ENCODE measurements at regions not wholly inside any gene's neighbourhood (a gene's known extent, or its start where the extent isn't known, plus 50 kb on each side); places are given as distances from the start of the nearest gene placed in this dataset.

DNA sequence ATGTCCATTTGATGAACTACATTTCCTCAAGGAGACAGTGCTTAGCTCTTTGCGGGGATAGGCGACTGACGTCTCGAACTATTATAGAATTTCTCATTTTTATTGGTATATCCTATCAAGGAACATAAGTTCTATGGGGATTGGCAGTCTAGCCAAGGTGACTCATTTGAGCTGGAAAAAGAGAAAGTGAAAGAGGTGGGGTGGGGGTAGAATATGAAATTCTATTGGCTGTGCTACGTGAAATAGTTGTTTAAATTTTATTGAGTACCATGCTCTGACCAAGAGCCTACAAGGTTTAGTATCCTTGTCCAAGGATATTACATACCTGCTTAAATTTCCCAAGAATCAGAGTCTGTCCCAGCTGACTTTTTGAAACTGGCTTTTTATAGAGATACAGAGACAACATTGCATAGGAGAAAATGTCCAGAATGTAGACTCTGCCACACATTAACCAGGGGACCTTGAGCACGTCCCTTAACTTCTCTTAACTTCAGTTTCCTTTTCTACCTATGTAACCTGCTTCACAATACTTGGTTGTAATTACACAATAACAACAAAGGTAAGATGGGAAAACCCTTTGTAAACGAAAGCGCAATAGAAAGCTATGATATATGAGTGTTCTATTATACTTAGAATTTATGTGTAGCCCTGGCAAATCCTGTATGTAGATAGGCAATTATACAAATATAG, 226.4 kb upstream of the WWC1 start:
- Histone ChIP-seq H3K36me3 (ENCODE audit: control insufficient read depth, insufficient read depth, low read length) (no peaks in the 10 kb centered on the region), H3K4me3 (ENCODE audit: low read depth, low read length) (no peak overlapping the region), H3K27me3 (ENCODE audit: control insufficient read depth, insufficient read depth, low read length) (no peaks in the 10 kb centered on the region)
- no peak for DNase-seq (ENCODE audit: low read depth)
- TF ChIP-seq, protein P1, sequence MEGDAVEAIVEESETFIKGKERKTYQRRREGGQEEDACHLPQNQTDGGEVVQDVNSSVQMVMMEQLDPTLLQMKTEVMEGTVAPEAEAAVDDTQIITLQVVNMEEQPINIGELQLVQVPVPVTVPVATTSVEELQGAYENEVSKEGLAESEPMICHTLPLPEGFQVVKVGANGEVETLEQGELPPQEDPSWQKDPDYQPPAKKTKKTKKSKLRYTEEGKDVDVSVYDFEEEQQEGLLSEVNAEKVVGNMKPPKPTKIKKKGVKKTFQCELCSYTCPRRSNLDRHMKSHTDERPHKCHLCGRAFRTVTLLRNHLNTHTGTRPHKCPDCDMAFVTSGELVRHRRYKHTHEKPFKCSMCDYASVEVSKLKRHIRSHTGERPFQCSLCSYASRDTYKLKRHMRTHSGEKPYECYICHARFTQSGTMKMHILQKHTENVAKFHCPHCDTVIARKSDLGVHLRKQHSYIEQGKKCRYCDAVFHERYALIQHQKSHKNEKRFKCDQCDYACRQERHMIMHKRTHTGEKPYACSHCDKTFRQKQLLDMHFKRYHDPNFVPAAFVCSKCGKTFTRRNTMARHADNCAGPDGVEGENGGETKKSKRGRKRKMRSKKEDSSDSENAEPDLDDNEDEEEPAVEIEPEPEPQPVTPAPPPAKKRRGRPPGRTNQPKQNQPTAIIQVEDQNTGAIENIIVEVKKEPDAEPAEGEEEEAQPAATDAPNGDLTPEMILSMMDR (IDR thresholded peaks at IDR 0.05; ENCODE audit: insufficient read depth, low read length, poor library complexity, severe bottlenecking): no peak

DNA sequence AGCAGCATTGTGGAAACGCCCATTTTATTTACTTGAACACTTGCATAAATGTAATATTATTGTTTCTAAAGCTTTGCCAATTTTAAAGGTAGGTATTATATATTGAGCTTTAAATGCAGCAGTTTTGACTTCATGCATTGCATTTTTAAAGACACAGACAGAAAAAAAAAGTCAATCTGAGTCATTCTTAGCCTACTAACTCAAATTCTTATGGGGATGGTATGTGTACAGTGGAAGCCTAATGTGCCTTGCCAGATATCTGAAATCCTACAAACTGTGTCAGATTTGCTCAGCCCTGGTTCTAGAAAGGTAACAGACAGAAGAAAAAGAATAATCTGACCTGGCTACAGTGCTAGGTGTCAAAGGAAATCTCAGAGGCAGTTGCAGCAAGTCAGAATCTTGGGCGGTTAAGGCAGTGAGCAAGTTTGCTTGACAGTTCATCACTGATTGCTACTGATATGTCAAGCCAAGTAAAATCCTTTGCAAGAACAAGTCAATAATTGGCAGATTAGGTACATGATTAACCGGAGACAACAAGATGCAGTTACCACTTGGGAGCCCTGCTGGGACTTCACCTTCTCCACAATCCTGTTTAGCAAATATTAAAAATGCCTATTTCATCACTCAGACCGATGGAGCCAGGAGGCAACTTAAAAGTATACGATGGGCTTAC, 224.8 kb upstream of the WWC1 start:
- Histone ChIP-seq H3K36me3 (ENCODE audit: control insufficient read depth, insufficient read depth, low read length) (no peaks in the 10 kb centered on the region), H3K4me3 (ENCODE audit: low read depth, low read length) (no peak overlapping the region), H3K27me3 (ENCODE audit: control insufficient read depth, insufficient read depth, low read length) (no peaks in the 10 kb centered on the region)
- no peak for DNase-seq (ENCODE audit: low read depth)
- TF ChIP-seq, protein P1 (IDR thresholded peaks at IDR 0.05; ENCODE audit: insufficient read depth, low read length, poor library complexity, severe bottlenecking): no peak

DNA sequence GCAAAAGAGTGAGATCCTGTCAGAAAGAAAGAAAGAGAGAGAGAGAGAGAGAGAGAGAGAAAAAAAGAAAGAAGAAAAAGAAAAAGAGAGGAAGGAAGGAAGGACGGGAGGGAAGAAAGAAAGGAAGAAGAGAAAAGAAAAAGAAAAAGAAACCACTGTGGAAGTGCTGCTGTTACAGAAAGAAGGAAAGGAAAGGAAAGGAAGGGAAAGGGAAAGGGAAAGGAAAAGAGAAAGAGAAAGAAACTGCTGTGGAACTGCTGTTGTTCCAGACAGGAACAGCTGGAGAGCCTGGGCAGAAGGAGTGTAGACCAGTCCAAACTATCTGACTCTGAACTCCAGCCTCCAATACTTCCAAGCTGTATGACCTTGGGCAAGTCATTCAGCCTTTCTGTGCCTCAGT, 220.7 kb upstream of the WWC1 start:
- DNase-seq (ENCODE audit: low read depth): no peak
- H3K27me3 ChIP-seq (ENCODE audit: control insufficient read depth, insufficient read depth, low read length): no peaks in the 10 kb centered on the region
- H3K36me3 ChIP-seq (ENCODE audit: control insufficient read depth, insufficient read depth, low read length): no peaks in the 10 kb centered on the region
- TF ChIP-seq, protein P1 (IDR thresholded peaks at IDR 0.05; ENCODE audit: insufficient read depth, low read length, poor library complexity, severe bottlenecking): no peak
- H3K4me3 ChIP-seq (ENCODE audit: low read depth, low read length): no peak overlapping the region

DNA sequence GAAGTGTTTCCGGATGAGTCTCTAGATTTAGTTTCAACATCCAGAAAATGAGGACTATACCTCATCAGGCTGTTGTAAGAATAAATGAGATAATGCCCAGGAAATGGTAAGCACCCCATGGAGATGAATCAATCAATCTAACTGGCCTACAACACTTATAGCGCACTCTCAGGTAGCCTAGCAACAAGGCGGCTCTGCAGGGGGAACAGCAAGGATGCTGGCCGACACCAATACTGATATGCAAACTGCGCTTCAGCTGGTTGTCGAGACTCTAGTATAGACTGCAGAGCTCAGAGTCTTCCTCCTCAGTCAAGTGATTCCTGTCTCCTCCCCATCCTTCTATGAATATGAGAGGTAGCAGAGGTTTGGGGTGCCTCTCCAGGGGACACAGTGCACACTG, 218.8 kb upstream of the WWC1 start:
- no peak for DNase-seq (ENCODE audit: low read depth)
- Histone ChIP-seq H3K36me3 (ENCODE audit: control insufficient read depth, insufficient read depth, low read length) (no peaks in the 10 kb centered on the region), H3K4me3 (ENCODE audit: low read depth, low read length) (no peak overlapping the region), H3K27me3 (ENCODE audit: control insufficient read depth, insufficient read depth, low read length) (no peaks in the 10 kb centered on the region)
- TF ChIP-seq, protein P1 (IDR thresholded peaks at IDR 0.05; ENCODE audit: insufficient read depth, low read length, poor library complexity, severe bottlenecking): no peak

DNA sequence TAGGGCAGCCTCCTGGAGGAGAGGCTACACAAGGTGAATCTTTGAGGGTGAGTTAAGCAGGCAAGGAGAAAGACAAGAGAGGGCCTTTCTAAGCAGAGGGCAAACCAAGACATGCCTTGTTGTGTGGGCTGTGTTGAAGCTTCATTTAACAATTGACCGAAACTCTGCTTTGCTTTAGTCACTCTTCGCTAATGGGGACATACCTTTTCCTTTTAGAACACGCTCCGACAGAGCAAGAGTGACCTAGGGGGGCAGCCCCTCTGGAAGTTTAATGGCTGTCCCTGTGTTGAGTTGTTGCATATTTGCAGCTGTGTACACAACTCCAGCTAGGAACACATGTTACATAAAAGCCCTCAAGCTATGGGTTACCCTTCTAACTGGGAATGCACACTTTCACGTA, 218.1 kb upstream of the WWC1 start:
- no peaks in the 10 kb centered on the region for H3K36me3 ChIP-seq (ENCODE audit: control insufficient read depth, insufficient read depth, low read length)
- no peak overlapping the region for H3K4me3 ChIP-seq (ENCODE audit: low read depth, low read length)
- H3K27me3 ChIP-seq (ENCODE audit: control insufficient read depth, insufficient read depth, low read length): no peaks in the 10 kb centered on the region
- TF ChIP-seq, protein P1 (IDR thresholded peaks at IDR 0.05; ENCODE audit: insufficient read depth, low read length, poor library complexity, severe bottlenecking): no peak
- no peak for DNase-seq (ENCODE audit: low read depth)

All from kidney epithelial cell (primary cell).